ENCODE measurements at regions not wholly inside any gene's neighbourhood (a gene's known extent, or its start where the extent isn't known, plus 50 kb on each side); places are given as distances from the start of the nearest gene placed in this dataset.

DNA sequence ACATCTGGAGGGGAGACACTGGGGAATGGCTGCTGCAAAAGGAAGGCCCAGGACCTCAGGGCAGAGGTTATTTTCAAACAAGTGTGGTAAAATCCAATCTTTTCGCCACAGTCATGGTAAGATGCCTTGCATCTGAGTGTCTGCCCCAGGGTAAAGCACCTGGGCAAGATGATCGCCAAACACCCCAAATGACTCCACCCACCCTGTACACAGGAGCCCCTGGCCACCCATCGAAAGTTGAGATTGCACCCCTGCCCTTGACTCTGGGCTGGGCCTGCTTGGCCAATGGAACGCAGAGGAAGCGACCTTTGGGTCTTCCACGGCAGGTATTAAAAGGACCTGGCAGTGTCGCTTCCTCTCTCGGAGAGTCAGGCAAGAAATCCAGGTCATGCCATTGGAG is 88.8 kb downstream of the C16orf95 start:
- TF ChIP-seq, protein P1, sequence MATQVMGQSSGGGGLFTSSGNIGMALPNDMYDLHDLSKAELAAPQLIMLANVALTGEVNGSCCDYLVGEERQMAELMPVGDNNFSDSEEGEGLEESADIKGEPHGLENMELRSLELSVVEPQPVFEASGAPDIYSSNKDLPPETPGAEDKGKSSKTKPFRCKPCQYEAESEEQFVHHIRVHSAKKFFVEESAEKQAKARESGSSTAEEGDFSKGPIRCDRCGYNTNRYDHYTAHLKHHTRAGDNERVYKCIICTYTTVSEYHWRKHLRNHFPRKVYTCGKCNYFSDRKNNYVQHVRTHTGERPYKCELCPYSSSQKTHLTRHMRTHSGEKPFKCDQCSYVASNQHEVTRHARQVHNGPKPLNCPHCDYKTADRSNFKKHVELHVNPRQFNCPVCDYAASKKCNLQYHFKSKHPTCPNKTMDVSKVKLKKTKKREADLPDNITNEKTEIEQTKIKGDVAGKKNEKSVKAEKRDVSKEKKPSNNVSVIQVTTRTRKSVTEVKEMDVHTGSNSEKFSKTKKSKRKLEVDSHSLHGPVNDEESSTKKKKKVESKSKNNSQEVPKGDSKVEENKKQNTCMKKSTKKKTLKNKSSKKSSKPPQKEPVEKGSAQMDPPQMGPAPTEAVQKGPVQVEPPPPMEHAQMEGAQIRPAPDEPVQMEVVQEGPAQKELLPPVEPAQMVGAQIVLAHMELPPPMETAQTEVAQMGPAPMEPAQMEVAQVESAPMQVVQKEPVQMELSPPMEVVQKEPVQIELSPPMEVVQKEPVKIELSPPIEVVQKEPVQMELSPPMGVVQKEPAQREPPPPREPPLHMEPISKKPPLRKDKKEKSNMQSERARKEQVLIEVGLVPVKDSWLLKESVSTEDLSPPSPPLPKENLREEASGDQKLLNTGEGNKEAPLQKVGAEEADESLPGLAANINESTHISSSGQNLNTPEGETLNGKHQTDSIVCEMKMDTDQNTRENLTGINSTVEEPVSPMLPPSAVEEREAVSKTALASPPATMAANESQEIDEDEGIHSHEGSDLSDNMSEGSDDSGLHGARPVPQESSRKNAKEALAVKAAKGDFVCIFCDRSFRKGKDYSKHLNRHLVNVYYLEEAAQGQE (IDR thresholded peaks at IDR 0.05), result no peak
- no peak for TF ChIP-seq EGR1 (IDR thresholded peaks at IDR 0.05; ENCODE audit: low read depth in 2 of 2)

Measured in liver (tissue), 2 donors.